Caco-2 (cell line): ENCODE measurements at regions not wholly inside any gene's neighbourhood (a gene's known extent, or its start where the extent isn't known, plus 50 kb on each side); places are given as distances from the start of the nearest gene placed in this dataset.

Experiments
- BruUV-seq: library from RNA; stranded (reverse); fragments of 400-500 nt; replicated peaks from 2 replicates; lab custom pipeline; 2021; lab: Mats Ljungman, UMichigan
- CTCF ChIA-PET: fragments of 300-600 bp; sonication (Branson Sonifier 250); formaldehyde crosslinking; loops from one replicate; lab custom pipeline; 2022; ENCODE audit warnings: antibody characterized with exemption; lab: Charles Lee
- POLR2A ChIA-PET: fragments of 300-600 bp; sonication (Branson Sonifier 250); formaldehyde crosslinking; loops from one replicate; lab custom pipeline; 2022; ENCODE audit warnings: antibody characterized with exemption; lab: Charles Lee
- DNase-seq, 2 experiments: peaks; one replicate each; pipeline versions ENCODE4 v3.0.0 to v3.0.0-alpha.2; 2020 to 2022
- H3K27me3 ChIP-seq: replicated peaks from 2 replicates; pipeline ENCODE4 v1.6.0; 2011; ENCODE audit warnings: low read length; ENCODE audit not compliant: control insufficient read depth, insufficient read depth
- H3K36me3 ChIP-seq: 2 replicates; pipeline ENCODE4 v1.5.1; 2011; ENCODE audit warnings: low read length; ENCODE audit not compliant: control insufficient read depth, insufficient read depth
- H3K4me1 ChIP-seq: fragments of 250-450 bp; sonication (Bioruptor Pico); 2 replicates; pipeline ENCODE4 v1.5.1; 2020; ENCODE audit warnings: mild to moderate bottlenecking
- H3K4me3 ChIP-seq: 2 replicates; pipeline ENCODE4 v1.5.1; 2011; ENCODE audit warnings: low read depth, mild to moderate bottlenecking, control low read depth, low read length
- H3K9me3 ChIP-seq: fragments of 250-450 bp; sonication (Bioruptor Pico); 2 replicates; pipeline ENCODE4 v1.5.1; 2020; ENCODE audit warnings: mild to moderate bottlenecking, moderate library complexity
- H3K27ac Mint-ChIP-seq: one replicate; pipeline ENCODE4 v1.8.0; 2022; ENCODE audit warnings: mixed read lengths; ENCODE audit not compliant: unreplicated experiment
- H3K27me3 Mint-ChIP-seq: one replicate; pipeline ENCODE4 v1.8.0; 2022; ENCODE audit warnings: mixed read lengths; ENCODE audit not compliant: insufficient read depth, unreplicated experiment
- H3K36me3 Mint-ChIP-seq: one replicate; pipeline ENCODE4 v1.8.0; 2022; ENCODE audit warnings: mild to moderate bottlenecking, mixed read lengths; ENCODE audit not compliant: insufficient read depth, unreplicated experiment
- H3K4me1 Mint-ChIP-seq: one replicate; pipeline ENCODE4 v1.8.0; 2022; ENCODE audit warnings: low read depth, mixed read lengths; ENCODE audit not compliant: unreplicated experiment
- H3K4me3 Mint-ChIP-seq: one replicate; pipeline ENCODE4 v1.8.0; 2022; ENCODE audit warnings: mild to moderate bottlenecking, moderate library complexity, mixed read lengths; ENCODE audit not compliant: unreplicated experiment
- H3K9me3 Mint-ChIP-seq: one replicate; pipeline ENCODE4 v1.8.0; 2022; ENCODE audit warnings: mixed read lengths; ENCODE audit not compliant: unreplicated experiment
- CTCF ChIP-seq, 2 experiments: fragments of 200-600 bp in 1 of 2; IDR thresholded peaks; 1 replicate in 1 of 2; 2 replicates in 1 of 2; pipeline versions ENCODE4 v1.5.1 to v1.8.0; 2011 to 2022; ENCODE audit warnings: antibody characterized with exemption in 1 of 2, control low read depth in 1 of 2, inconsistent platforms in 1 of 2, low read depth in 1 of 2, low read length in 1 of 2, mild to moderate bottlenecking in 1 of 2, moderate library complexity in 1 of 2; ENCODE audit not compliant: insufficient read depth in 1 of 2, severe bottlenecking in 1 of 2, unreplicated experiment in 1 of 2
- intact Hi-C: fragments of 100-400 bp; cut with micrococcal nuclease; formaldehyde crosslinking; loops from one replicate; pipeline ENCODE4 v1.10.0; 2022; ENCODE audit not compliant: unreplicated experiment

- Histone ChIP-seq H3K4me1 (no peaks in the 10 kb centered on the region), H3K4me3 (no peak overlapping the region), H3K27me3 (no peaks in the 10 kb centered on the region), H3K36me3 (no peaks in the 10 kb centered on the region), H3K9me3 (no peaks in the 10 kb centered on the region)
- Mint-ChIP-seq H3K9me3 (no peaks in the 10 kb centered on the region), H3K27ac (no peak overlapping the region), H3K4me1 (no peaks in the 10 kb centered on the region), H3K4me3 (no peak overlapping the region), H3K27me3 (peaks cover 3% of the 10 kb centered on the region), H3K36me3 (no peaks in the 10 kb centered on the region)
- POLR2A ChIA-PET, result no interaction called here
- CTCF ChIA-PET, result no interaction called here
- DNase-seq, result no peak
- intact Hi-C loops, result no loop called here
- no peak for TF ChIP-seq CTCF (IDR thresholded peaks at IDR 0.05; ENCODE audit: insufficient read depth in 1 of 2, low read depth in 1 of 2, low read length in 1 of 2, severe bottlenecking in 1 of 2, unreplicated experiment in 1 of 2)
- BruUV-seq, result no TSS peak
Observed at GRCh38 chr17:71757156-71757555, 363.7 kb upstream of the SOX9 start.

DNA sequence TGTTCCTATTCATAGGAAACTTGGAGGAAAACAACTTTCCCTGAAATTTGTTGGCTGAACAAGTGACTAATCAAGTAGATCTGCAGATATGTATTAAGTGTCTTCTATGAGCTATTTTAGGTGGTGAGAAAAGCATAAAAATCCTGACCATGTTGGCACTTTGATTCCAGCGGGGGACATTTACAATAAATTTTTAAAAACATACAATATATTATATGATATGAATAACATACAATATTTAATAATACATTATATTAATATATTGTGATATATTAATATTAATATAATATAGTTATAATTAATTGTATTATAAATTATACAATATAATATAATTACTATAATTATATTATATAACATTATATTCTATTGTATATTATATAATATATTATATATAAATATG, 362.9 kb upstream of the SOX9 start:
- intact Hi-C loops, result no loop called here
- Histone ChIP-seq H3K27me3 (no peaks in the 10 kb centered on the region), H3K9me3 (no peaks in the 10 kb centered on the region), H3K36me3 (no peaks in the 10 kb centered on the region), H3K4me3 (no peak overlapping the region), H3K4me1 (no peaks in the 10 kb centered on the region)
- DNase-seq, result no peak
- Mint-ChIP-seq H3K9me3 (no peaks in the 10 kb centered on the region), H3K4me3 (no peak overlapping the region), H3K36me3 (no peaks in the 10 kb centered on the region), H3K27ac (no peak overlapping the region), H3K4me1 (no peaks in the 10 kb centered on the region), H3K27me3 (peaks cover 3% of the 10 kb centered on the region)
- CTCF ChIA-PET, result interaction anchor here (0.6 kb wide), 1 partner anchor 992 kb away, joined by 3 read pairs; no protein-coding TSS in a partner anchor
- POLR2A ChIA-PET, result no interaction called here
- no TSS peak for BruUV-seq
- no peak for TF ChIP-seq CTCF (IDR thresholded peaks at IDR 0.05; ENCODE audit: insufficient read depth in 1 of 2, low read depth in 1 of 2, low read length in 1 of 2, severe bottlenecking in 1 of 2, unreplicated experiment in 1 of 2)

GRCh38 chr17:71759422-71760060, 361.3 kb upstream of the SOX9 start:
- ChIA-PET POLR2A (no interaction called here), CTCF (no interaction called here)
- Histone ChIP-seq H3K4me3 (no peak overlapping the region), H3K27me3 (no peaks in the 10 kb centered on the region), H3K9me3 (no peaks in the 10 kb centered on the region), H3K36me3 (no peaks in the 10 kb centered on the region), H3K4me1 (no peaks in the 10 kb centered on the region)
- Mint-ChIP-seq H3K36me3 (no peaks in the 10 kb centered on the region), H3K4me3 (no peak overlapping the region), H3K4me1 (no peaks in the 10 kb centered on the region), H3K27ac (no peak overlapping the region), H3K27me3 (peaks cover 4% of the 10 kb centered on the region), H3K9me3 (no peaks in the 10 kb centered on the region)
- TF ChIP-seq CTCF (IDR thresholded peaks at IDR 0.05; ENCODE audit: insufficient read depth in 1 of 2, low read depth in 1 of 2, low read length in 1 of 2, severe bottlenecking in 1 of 2, unreplicated experiment in 1 of 2), result no peak
- no peak for DNase-seq
- intact Hi-C loops, result loop anchor here (10.0 kb wide), 1 partner anchor 285 kb away; no protein-coding TSS in a partner anchor
- no TSS peak for BruUV-seq
